Islet of Langerhans (tissue), 1 donor: ENCODE measurements at regions not wholly inside any gene's neighbourhood (a gene's known extent, or its start where the extent isn't known, plus 50 kb on each side); places are given as distances from the start of the nearest gene placed in this dataset.
A peak's percentile ranks its signal among the peaks of the same experiment; 100 is the strongest.

Experiments
- FAIRE-seq: peaks from one replicate; lab custom pipeline; 2011; peaks lifted over from hg19 to GRCh38; lab: Jason Lieb, UNC

DNA sequence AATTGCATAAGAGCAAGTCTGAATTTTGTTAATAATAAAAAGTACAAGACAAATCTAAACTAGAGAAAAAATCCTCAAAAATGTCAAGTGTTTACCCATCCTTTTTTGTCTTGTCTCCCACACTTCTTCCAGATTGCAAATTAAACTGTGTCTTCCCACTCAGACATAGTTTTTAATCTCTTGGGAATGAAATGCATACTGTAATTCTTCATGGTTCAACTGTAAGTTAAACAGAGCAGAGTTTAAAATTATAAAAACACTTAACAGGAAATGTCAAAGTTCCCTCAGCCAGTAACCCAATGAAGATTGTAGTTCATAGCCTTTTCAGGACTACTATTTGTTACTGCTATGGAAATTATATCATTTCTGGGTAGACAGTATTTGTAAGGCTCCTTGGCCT lies 171.8 kb downstream of the UBE2E3 start:
- FAIRE-seq, result peak; percentile 30

DNA sequence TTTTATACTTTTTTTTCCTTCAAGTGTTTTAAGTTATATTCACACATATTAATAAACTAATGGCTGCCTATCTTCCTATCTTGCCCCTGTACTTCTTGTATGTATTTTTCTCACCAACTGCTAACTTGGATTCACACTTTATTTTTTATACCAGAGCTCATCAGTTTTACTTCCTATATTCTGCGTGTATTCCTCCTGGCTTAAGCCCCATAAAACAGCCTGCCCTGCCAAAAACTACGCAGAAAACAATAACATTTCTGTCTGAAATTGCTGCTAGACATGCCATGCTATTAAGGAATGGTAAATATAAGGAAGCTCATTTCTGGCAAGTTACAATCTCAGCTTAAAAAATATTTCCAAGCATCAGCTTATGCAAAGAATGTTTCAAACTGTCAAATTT lies 172.3 kb downstream of the UBE2E3 start:
- no peak for FAIRE-seq

DNA sequence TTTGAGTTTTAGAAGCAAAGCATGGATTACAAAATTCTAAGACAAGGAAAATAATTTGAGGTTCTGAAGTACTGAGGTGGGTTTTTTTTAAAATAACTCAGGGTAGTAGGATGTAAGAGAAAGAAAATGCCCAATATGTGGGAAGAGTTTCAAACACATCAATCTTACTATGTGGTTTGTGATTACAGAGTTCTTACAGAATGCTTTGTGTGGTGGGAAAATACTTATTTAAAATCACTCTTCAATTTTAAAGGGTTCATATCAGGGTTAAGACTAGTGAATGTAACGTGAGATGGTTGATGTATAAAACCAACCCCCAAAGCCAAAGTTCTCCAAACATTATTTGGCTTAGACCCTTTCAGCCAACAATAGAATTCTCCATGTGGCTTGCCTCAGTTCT lies 173.5 kb downstream of the UBE2E3 start:
- no peak for FAIRE-seq

DNA sequence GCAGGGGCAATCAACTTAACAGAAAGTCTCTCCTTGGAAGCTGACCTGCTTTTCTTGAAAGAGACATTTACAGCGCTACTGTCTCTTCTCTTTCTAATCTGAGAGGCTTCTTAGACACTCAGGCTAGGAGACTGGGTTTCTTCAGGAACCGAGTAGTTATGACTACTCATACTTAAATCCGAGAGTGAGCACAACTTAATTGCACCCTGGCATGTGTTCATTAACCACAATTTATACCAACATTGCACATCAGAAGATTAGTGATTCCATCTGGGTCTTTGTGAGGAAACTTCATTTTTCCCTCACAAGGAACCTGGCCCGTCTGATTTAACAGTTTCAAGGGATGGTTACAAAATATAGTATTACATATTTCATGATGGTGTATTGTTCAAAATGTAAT lies 176.9 kb downstream of the UBE2E3 start:
- FAIRE-seq, result no peak

DNA sequence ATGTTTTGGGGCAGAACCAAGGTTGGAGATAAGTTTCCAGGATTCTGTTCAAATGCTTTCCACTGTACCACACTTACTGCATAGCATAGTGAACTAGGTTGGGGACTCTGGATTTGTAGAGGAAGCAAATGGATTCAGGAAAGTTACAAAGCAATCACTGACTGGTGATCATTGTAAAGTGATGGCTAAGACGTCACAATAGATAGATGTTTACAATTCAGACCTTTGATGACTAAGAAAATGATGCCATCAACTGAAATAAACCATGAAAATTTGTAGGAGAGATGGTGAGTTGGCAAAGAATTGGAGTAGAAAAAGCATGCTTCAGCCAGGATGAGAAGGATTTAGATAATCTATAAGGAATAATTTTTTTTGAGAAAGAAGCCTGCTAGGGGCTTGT lies 178.0 kb downstream of the UBE2E3 start:
- no peak for FAIRE-seq

- no peak for FAIRE-seq
Observed at GRCh38 chr2:181161615-181162014, 181.2 kb downstream of the UBE2E3 start.

DNA sequence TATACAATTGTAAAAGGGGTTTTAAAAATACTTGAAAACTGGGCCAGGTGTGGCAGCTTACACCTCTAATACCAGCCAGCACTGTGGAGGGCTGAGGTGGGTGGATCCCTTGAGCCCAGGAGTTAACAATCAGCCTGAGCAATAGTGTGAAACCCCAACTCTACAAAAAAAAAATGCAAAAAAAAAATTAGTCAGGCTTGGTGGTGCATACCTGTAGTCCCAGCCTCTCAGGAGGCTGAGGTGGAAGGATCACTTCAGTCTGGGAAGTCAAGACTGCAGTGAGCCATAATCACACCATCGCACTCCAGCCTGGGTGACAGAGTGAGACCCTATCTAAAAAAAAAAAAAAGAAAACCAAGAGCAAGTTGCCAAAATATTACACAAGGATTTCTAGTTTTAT lies 182.7 kb downstream of the UBE2E3 start:
- no peak for FAIRE-seq

DNA sequence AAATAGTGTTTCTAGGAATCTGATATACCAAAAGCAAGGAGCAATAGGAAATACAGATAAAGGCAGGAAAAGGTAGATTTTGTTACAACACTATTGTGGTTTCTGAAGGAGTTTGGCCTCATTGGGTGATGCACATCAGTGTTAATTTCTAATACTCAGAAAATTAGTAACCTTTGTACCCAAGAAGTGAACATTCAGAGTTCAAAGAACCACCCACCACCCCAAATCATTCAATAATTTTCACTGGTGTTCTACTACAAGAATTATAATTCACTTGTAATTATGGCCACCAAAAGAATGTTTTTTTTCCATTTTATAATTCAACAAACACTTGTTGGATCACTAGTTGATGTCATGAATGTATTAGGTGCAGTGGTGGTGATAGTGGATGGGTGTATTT lies 183.3 kb downstream of the UBE2E3 start:
- no peak for FAIRE-seq

DNA sequence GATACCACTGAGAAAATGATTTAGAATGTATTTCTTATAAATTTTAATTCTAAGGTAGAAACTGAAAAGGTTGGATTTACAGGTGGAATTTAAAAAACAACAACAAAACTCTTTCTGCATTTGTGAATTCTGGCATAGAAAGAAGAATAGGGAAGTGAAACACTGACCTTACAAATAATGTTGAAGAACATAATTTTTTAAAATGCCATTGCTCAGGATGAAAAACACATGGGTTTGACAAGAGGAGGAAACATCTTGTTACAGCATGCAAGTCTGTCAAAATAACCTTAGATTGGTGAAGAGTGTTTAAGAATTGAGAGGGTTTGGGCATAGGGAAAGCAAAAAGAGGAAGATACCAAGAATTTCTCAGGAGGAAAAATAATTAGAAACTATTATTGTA lies 184.3 kb downstream of the UBE2E3 start:
- FAIRE-seq, result no peak

DNA sequence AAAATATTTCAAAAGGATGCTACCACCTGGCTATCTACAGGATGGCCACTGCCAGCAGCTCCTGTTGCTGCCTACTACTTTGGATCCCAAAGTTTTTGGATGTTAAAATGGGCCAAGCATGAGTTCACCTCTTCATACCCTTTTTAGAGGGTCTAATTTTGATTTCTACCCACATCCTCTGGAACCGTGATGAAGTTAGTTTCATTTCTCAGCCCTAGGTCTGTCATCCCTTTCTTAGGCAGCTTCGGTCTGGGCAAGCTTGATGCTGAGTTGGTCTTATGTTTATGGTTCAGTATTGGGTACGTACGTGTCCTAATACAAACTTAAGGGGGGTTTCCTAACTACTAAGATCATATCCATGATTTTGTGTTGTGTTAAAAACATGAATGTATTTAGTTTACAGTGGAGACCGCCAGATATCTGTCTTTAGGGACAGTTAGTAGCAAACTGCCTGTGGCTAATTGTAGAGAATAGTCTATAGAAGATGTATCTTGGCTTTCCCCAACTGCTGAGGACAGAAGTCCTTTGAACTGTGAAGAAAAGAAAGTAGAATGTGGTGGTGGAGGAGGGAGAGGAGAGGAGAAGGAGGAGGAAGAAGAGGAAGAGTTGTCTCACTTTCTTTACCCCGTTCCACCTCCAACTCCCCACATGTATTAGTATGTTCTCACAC lies 184.9 kb downstream of the UBE2E3 start:
- no peak for FAIRE-seq

GRCh38 chr2:181169503-181169902 lies 189.1 kb downstream of the UBE2E3 start:
- no peak for FAIRE-seq

DNA sequence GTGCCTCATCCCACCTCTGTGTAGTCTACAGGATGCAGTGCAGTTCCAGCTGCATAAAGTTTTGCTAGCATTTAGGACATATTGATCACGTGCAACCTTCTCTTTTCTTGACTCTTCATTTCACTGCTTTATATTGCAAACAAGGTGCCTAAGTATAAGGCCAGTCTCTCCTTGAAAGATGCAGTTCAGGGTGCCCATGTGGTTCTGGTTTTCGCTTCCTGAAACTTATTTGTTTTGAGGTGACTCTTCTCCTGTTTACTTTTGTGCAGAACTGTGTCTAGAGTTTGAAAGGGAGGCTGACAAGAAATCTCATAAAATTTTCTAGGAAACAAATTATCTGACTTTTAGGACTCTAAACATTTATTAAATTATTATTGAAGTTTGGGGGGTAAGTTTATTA lies 189.9 kb downstream of the UBE2E3 start:
- FAIRE-seq, result no peak

GRCh38 chr2:181172676-181173075 lies 192.3 kb downstream of the UBE2E3 start:
- no peak for FAIRE-seq

DNA sequence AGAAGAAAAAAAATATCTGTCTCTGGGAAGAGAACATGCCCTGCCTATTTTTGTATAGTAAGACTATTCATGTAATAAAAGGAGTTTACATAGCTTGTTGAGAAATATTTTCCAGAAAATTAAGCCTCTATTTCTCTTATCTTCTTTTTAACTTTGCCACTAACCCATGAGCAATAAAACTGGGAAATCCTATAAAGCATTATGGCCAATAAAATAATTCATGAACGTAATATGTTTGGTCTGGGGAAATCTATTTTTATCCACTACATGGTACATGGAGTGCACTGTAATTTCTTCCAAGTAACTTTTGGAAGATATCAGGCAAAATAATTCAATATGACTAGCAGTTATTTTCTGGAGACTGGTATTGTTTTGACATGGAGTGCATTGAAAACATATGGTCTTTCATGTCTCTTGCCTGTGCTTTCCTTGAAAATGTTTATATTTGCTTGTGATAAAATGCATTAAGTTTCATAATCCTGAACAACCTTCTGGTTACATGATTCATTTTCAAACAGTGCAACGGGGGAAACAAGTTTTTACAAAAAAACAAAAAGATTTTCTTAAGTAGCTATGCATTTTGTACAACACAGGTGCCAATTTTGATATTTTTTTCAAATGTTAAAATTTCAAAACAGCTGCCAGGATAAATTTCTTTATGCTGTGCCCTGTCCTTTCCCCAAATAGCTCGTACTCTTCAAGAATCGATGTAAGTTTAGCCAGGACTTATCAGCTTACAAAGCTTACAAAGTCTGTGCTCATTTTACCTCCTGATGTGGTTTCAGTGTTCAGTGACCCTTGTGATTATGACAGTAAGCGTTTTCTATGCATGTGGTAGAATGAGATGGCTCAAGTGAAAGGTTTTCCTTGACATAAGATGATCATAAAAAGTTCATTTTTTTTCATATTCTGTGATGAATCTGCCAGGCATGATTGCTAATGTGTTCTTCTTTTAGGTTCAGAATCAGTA lies 194.5 kb downstream of the UBE2E3 start:
- FAIRE-seq, result no peak

- FAIRE-seq, result no peak
Observed at GRCh38 chr2:181176540-181176939, 196.1 kb downstream of the UBE2E3 start.

DNA sequence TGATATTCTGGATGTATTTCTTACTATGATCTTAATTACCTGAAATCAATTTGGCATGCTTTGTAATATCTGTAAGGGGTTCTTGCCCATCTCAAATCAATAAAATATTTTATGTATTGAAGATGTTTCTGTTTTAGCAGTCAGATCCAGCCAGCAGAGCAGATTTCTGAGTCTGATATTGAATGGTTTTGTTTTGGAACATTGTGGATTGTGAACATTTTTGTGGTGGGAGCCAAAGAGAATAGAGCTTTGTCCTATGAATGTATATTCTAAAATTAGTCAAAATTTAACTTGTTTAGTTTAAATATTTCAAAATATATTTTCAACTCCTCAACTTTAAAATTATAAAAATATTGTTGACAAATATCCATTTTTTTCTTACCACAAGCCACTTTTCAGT lies 197.0 kb downstream of the UBE2E3 start:
- FAIRE-seq, result no peak

DNA sequence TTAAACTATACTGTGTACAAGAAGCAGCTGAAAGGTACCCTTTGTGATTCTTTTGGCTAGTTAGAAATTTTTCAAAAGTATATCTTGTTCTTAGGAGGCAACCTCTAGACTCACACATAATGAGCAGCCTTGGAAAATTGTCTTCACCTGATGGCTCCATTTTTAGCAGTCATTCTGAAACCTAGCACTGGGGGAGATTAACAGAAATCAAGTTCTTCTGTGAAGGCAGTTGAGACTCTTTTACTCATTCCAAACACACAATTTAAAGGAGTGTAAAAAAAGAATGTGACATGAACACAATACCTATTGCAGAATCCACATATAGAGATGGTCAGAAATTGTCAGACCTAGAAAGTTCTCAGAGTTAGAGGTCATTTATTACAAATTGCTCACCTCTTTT lies 197.7 kb downstream of the UBE2E3 start:
- FAIRE-seq, result no peak

DNA sequence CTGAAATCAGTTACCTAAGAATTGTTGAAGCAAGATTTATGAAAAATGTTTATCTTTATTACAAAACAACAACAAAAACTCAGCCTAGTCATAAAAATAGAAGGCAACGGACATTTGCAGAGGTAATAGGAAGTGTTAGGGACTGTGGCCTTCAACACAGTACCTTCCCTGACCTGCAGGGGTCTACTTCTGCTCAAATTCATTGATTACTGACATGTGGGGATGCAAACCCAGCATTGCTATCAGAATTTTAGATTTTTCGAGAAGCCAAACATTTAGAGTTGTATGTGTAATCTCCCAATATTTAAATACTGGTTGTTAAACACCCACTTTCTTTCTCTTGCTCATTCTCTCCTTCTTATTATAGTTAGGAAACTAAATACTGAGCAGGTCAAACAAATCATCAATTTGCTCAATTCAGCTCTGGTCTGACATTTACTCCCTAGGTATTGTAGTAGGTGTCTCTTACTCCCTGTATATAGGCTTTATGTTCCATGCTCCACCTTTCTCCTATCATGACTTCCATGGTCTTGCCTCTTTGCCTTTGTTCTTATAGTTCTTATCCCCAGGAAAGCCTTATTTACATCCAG lies 198.5 kb downstream of the UBE2E3 start:
- FAIRE-seq, result no peak

- FAIRE-seq, result no peak
Observed at GRCh38 chr2:181183878-181184542, 203.6 kb downstream of the UBE2E3 start.

DNA sequence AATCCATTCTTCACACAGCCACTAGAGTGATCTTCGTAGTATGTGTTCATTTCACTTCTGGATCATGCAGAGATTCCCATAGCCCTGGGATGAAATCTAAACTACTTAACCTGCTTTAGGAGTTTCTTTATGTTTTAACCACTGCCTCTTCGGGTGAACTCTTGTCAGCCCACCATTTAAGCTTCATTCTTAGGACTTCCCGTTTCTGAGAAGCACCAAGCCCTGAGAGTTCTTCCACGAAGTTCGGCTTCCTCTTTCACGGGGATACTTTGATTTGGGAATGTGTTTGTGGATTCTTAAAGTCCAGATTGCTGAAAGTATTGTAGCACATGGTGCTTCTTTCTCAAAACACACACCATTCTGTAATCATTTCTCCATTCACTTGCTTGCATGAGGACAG lies 205.0 kb downstream of the UBE2E3 start:
- no peak for FAIRE-seq

GRCh38 chr2:181185948-181186347 lies 205.5 kb downstream of the UBE2E3 start:
- FAIRE-seq, result no peak

GRCh38 chr2:181188605-181189004 lies 208.2 kb downstream of the UBE2E3 start:
- FAIRE-seq, result no peak

GRCh38 chr2:181189951-181190350 lies 209.5 kb downstream of the UBE2E3 start:
- FAIRE-seq, result no peak
